Naive thymus-derived CD8-positive, alpha-beta T cell (primary cell): ENCODE measurements at regions not wholly inside any gene's neighbourhood (a gene's known extent, or its start where the extent isn't known, plus 50 kb on each side); places are given as distances from the start of the nearest gene placed in this dataset.
"Not testable (repeated sequence)": the region's sequence is repeated elsewhere in the genome, so short reads cannot be mapped to it uniquely, and the experiment has no call there.

Source experiments
- ATAC-seq, 2 donors: fragments of 150-1000 bp; cut with Tn5 transposase in 1 of 2; sonication (Bioruptor Pico), chemical (Tn5 transposase) in 1 of 2; 1 replicate in 1 of 2; 2 replicates in 1 of 2; pipeline ENCODE4 v1.10.0; 2021; ENCODE audit warnings: mild to moderate bottlenecking in 2 of 2, moderate library complexity in 2 of 2
- POLR2A ChIA-PET: fragments of 350-600 bp; sonication (Branson Sonifier 250); formaldehyde crosslinking; loops from one replicate; lab custom pipeline; 2021; ENCODE audit warnings: antibody characterized with exemption; lab: Charles Lee
- DNase-seq, 10 donors: peaks; one replicate each; pipeline versions ENCODE4 v3.0.0 to v3.0.0-alpha.2; 2020 to 2022
- H3K27ac Mint-ChIP-seq, 10 donors: one replicate each; pipeline ENCODE4 v1.8.0; 2020 to 2022; ENCODE audit warnings: mild to moderate bottlenecking in 10 of 10, mixed read lengths in 10 of 10, moderate library complexity in 4 of 10, inconsistent platforms in 1 of 10
- H3K27me3 Mint-ChIP-seq, 5 donors: one replicate each; pipeline ENCODE4 v1.8.0; 2021 to 2022; ENCODE audit warnings: mixed read lengths in 5 of 5
- H3K36me3 Mint-ChIP-seq, 3 donors: one replicate each; pipeline ENCODE4 v1.8.0; 2020 to 2022; ENCODE audit warnings: mixed read lengths in 3 of 3, mild to moderate bottlenecking in 2 of 3, inconsistent platforms in 1 of 3
- H3K4me1 Mint-ChIP-seq, 4 donors: one replicate each; pipeline ENCODE4 v1.8.0; 2021 to 2022; ENCODE audit warnings: mixed read lengths in 4 of 4
- H3K4me3 Mint-ChIP-seq, 10 donors: one replicate each; pipeline ENCODE4 v1.8.0; 2020 to 2022; ENCODE audit warnings: mild to moderate bottlenecking in 10 of 10, mixed read lengths in 10 of 10, moderate library complexity in 6 of 10, inconsistent platforms in 1 of 10
- H3K9me3 Mint-ChIP-seq, 9 donors: one replicate each; pipeline ENCODE4 v1.8.0; 2020 to 2022; ENCODE audit warnings: mixed read lengths in 9 of 9, mild to moderate bottlenecking in 3 of 9, inconsistent platforms in 1 of 9, moderate library complexity in 1 of 9

- ATAC-seq, DNase-seq, H3K36me3 Mint-ChIP-seq, H3K4me3 Mint-ChIP-seq, H3K27ac Mint-ChIP-seq, H3K27me3 Mint-ChIP-seq, POLR2A ChIA-PET, H3K4me1 Mint-ChIP-seq: not testable (repeated sequence)
- H3K9me3 Mint-ChIP-seq = peaks cover 0 to 23% (median 5%) of the 10 kb centered on the region in 9 donors
Measured at GRCh38 chr2:13673821-13674220, 957.1 kb downstream of the TRIB2 start.

GRCh38 chr2:13676269-13676668, 956.2 kb upstream of the LRATD1 start:
- no peak for ATAC-seq
- no peaks in the 10 kb centered on the region for H3K27me3 Mint-ChIP-seq
- H3K36me3 Mint-ChIP-seq = no peaks in the 10 kb centered on the region
- DNase-seq = no peak
- H3K4me3 Mint-ChIP-seq = no peak overlapping the region
- no peaks in the 10 kb centered on the region for H3K4me1 Mint-ChIP-seq
- POLR2A ChIA-PET = no interaction called here
- H3K27ac Mint-ChIP-seq = no peak overlapping the region
- peaks cover 0 to 17% (median 5%) of the 10 kb centered on the region in 9 donors for H3K9me3 Mint-ChIP-seq

- H3K27ac Mint-ChIP-seq = no peak overlapping the region
- H3K27me3 Mint-ChIP-seq = no peaks in the 10 kb centered on the region
- POLR2A ChIA-PET = no interaction called here
- no peaks in the 10 kb centered on the region for H3K4me1 Mint-ChIP-seq
- H3K4me3 Mint-ChIP-seq = no peak overlapping the region
- no peak for DNase-seq
- no peak for ATAC-seq
- H3K36me3 Mint-ChIP-seq = no peaks in the 10 kb centered on the region
- peaks cover 7 to 20% (median 14%) of the 10 kb centered on the region in 9 donors for H3K9me3 Mint-ChIP-seq
Measured at GRCh38 chr2:13681936-13682335, 950.6 kb upstream of the LRATD1 start.

GRCh38 chr2:13682540-13683272, 949.8 kb upstream of the LRATD1 start:
- Mint-ChIP-seq H3K4me1 (no peaks in the 10 kb centered on the region), H3K27me3 (no peaks in the 10 kb centered on the region), H3K9me3 (peaks cover 7 to 22% (median 12%) of the 10 kb centered on the region in 9 donors), H3K4me3 (no peak overlapping the region), H3K27ac (no peak overlapping the region), H3K36me3 (no peaks in the 10 kb centered on the region)
- DNase-seq = no peak
- POLR2A ChIA-PET = no interaction called here
- no peak for ATAC-seq

GRCh38 chr2:13686262-13686661, 946.3 kb upstream of the LRATD1 start:
- H3K4me1 Mint-ChIP-seq = no peaks in the 10 kb centered on the region
- no peak overlapping the region for H3K27ac Mint-ChIP-seq
- no peaks in the 10 kb centered on the region for H3K36me3 Mint-ChIP-seq
- DNase-seq (no peak), ATAC-seq (no peak)
- peaks cover 8 to 23% (median 12%) of the 10 kb centered on the region in 9 donors for H3K9me3 Mint-ChIP-seq
- H3K4me3 Mint-ChIP-seq = no peak overlapping the region
- POLR2A ChIA-PET = no interaction called here
- no peaks in the 10 kb centered on the region for H3K27me3 Mint-ChIP-seq

- no peak for DNase-seq
- POLR2A ChIA-PET = no interaction called here
- Mint-ChIP-seq H3K9me3 (peaks cover 0 to 8% (median 0%) of the 10 kb centered on the region in 9 donors), H3K27ac (no peak overlapping the region), H3K4me1 (no peaks in the 10 kb centered on the region), H3K36me3 (no peaks in the 10 kb centered on the region), H3K27me3 (no peaks in the 10 kb centered on the region), H3K4me3 (no peak overlapping the region)
- no peak for ATAC-seq
Measured at GRCh38 chr2:13694673-13695072, 937.8 kb upstream of the LRATD1 start.

- no peak for ATAC-seq
- no peaks in the 10 kb centered on the region for H3K4me1 Mint-ChIP-seq
- no peaks in the 10 kb centered on the region for H3K36me3 Mint-ChIP-seq
- no peak for DNase-seq
- no peak overlapping the region for H3K27ac Mint-ChIP-seq
- no peak overlapping the region for H3K4me3 Mint-ChIP-seq
- H3K27me3 Mint-ChIP-seq = no peaks in the 10 kb centered on the region
- peaks cover 0 to 8% (median 0%) of the 10 kb centered on the region in 9 donors for H3K9me3 Mint-ChIP-seq
- POLR2A ChIA-PET = no interaction called here
Measured at GRCh38 chr2:13696601-13697000, 935.9 kb upstream of the LRATD1 start.

GRCh38 chr2:13698847-13699246, 933.7 kb upstream of the LRATD1 start:
- POLR2A ChIA-PET = no interaction called here
- H3K4me3 Mint-ChIP-seq = no peak overlapping the region
- H3K27ac Mint-ChIP-seq = no peak overlapping the region
- H3K4me1 Mint-ChIP-seq = no peaks in the 10 kb centered on the region
- H3K9me3 Mint-ChIP-seq = peaks cover 0 to 8% (median 0%) of the 10 kb centered on the region in 9 donors
- no peaks in the 10 kb centered on the region for H3K27me3 Mint-ChIP-seq
- no peak for ATAC-seq
- DNase-seq = no peak
- no peaks in the 10 kb centered on the region for H3K36me3 Mint-ChIP-seq

- H3K4me3 Mint-ChIP-seq, H3K4me1 Mint-ChIP-seq, POLR2A ChIA-PET, H3K27me3 Mint-ChIP-seq, H3K27ac Mint-ChIP-seq, DNase-seq, ATAC-seq, H3K36me3 Mint-ChIP-seq: not testable (repeated sequence)
- peaks cover 0 to 13% (median 2%) of the 10 kb centered on the region in 9 donors for H3K9me3 Mint-ChIP-seq
Measured at GRCh38 chr2:13699939-13700338, 932.6 kb upstream of the LRATD1 start.

- DNase-seq (no peak), ATAC-seq (no peak)
- Mint-ChIP-seq H3K9me3 (peaks cover 0 to 14% (median 4%) of the 10 kb centered on the region in 9 donors), H3K4me3 (no peak overlapping the region), H3K4me1 (no peaks in the 10 kb centered on the region), H3K27ac (no peak overlapping the region), H3K27me3 (no peaks in the 10 kb centered on the region), H3K36me3 (no peaks in the 10 kb centered on the region)
- POLR2A ChIA-PET = no interaction called here
Measured at GRCh38 chr2:13711154-13711553, 921.4 kb upstream of the LRATD1 start.

GRCh38 chr2:13714466-13714865, 918.1 kb upstream of the LRATD1 start:
- Mint-ChIP-seq H3K4me1 (no peaks in the 10 kb centered on the region), H3K4me3 (no peak overlapping the region), H3K36me3 (no peaks in the 10 kb centered on the region), H3K9me3 (peaks cover 0 to 14% (median 4%) of the 10 kb centered on the region in 9 donors), H3K27me3 (no peaks in the 10 kb centered on the region), H3K27ac (no peak overlapping the region)
- POLR2A ChIA-PET = no interaction called here
- DNase-seq (no peak), ATAC-seq (no peak)

- Mint-ChIP-seq H3K27me3 (no peaks in the 10 kb centered on the region), H3K4me1 (no peaks in the 10 kb centered on the region), H3K9me3 (peaks cover 0 to 33% (median 9%) of the 10 kb centered on the region in 9 donors), H3K27ac (no peak overlapping the region), H3K4me3 (no peak overlapping the region), H3K36me3 (no peaks in the 10 kb centered on the region)
- ATAC-seq (no peak), DNase-seq (no peak)
- POLR2A ChIA-PET = no interaction called here
Measured at GRCh38 chr2:13725945-13726344, 906.6 kb upstream of the LRATD1 start.

- DNase-seq = no peak
- Mint-ChIP-seq H3K36me3 (peaks cover 0 to 13% (median 0%) of the 10 kb centered on the region in 3 donors), H3K4me1 (no peaks in the 10 kb centered on the region), H3K27ac (no peak overlapping the region), H3K9me3 (peaks cover 7 to 72% (median 22%) of the 10 kb centered on the region in 9 donors), H3K4me3 (no peak overlapping the region), H3K27me3 (no peaks in the 10 kb centered on the region)
- POLR2A ChIA-PET = no interaction called here
- no peak for ATAC-seq
Measured at GRCh38 chr2:13745330-13745729, 887.2 kb upstream of the LRATD1 start.

GRCh38 chr2:13751955-13752354, 880.6 kb upstream of the LRATD1 start:
- Mint-ChIP-seq H3K9me3 (peaks cover 2 to 35% (median 8%) of the 10 kb centered on the region in 9 donors), H3K27ac (no peak overlapping the region), H3K27me3 (no peaks in the 10 kb centered on the region), H3K4me1 (no peaks in the 10 kb centered on the region), H3K4me3 (no peak overlapping the region), H3K36me3 (peaks cover 0 to 5% (median 0%) of the 10 kb centered on the region in 3 donors)
- ATAC-seq = no peak
- DNase-seq = no peak
- POLR2A ChIA-PET = no interaction called here
